Heart right ventricle (tissue), 16 donors: ENCODE measurements at regions not wholly inside any gene's neighbourhood (a gene's known extent, or its start where the extent isn't known, plus 50 kb on each side); places are given as distances from the start of the nearest gene placed in this dataset.
A peak's percentile ranks its signal among the peaks of the same experiment; 100 is the strongest.
"Not testable (repeated sequence)": the region's sequence is repeated elsewhere in the genome, so short reads cannot be mapped to it uniquely, and the experiment has no call there.

Source experiments
- ATAC-seq, 8 donors: fragments of 200-7000 bp; cut with Tn5 transposase; one replicate each; pipeline ENCODE4 v1.9.1; 2020; ENCODE audit warnings: mild to moderate bottlenecking in 8 of 8, moderate library complexity in 8 of 8, moderate number of reproducible peaks in 1 of 8
- DNase-seq, 2 donors: peaks; one replicate each; pipeline ENCODE4 v3.0.0-alpha.2; 2020
- H3K27ac ChIP-seq, 10 donors: fragments of 200-600 bp; sonication (generic) in 2 of 10; one replicate each; pipeline versions ENCODE4 v1.5.0 to v1.8.0; 2020 to 2022; ENCODE audit warnings: mild to moderate bottlenecking in 3 of 10
- H3K27me3 ChIP-seq, 7 donors: fragments of 200-600 bp; one replicate each; pipeline ENCODE4 v1.8.0; 2021 to 2022; ENCODE audit warnings: mild to moderate bottlenecking in 2 of 7
- H3K36me3 ChIP-seq, 9 donors: fragments of 200-600 bp; sonication (generic) in 1 of 9; one replicate each; pipeline versions ENCODE4 v1.5.0 to v1.8.0; 2020 to 2022; ENCODE audit warnings: mild to moderate bottlenecking in 2 of 9
- H3K4me1 ChIP-seq, 9 donors: fragments of 200-600 bp; sonication (generic) in 1 of 9; one replicate each; pipeline versions ENCODE4 v1.5.0 to v1.8.0; 2020 to 2022; ENCODE audit warnings: mild to moderate bottlenecking in 4 of 9
- H3K4me3 ChIP-seq, 10 donors: fragments of 200-600 bp; sonication (generic) in 2 of 10; one replicate each; pipeline versions ENCODE4 v1.5.0 to v1.8.0; 2020 to 2022; ENCODE audit warnings: mild to moderate bottlenecking in 7 of 10, moderate library complexity in 2 of 10
- H3K9me3 ChIP-seq, 11 donors: fragments of 200-600 bp in 10 of 11; sonication (generic) in 2 of 11; one replicate each; pipeline versions ENCODE4 v1.5.0 to v1.8.0; 2013 to 2022; ENCODE audit warnings: mild to moderate bottlenecking in 2 of 11, control low read depth in 1 of 11, moderate library complexity in 1 of 11
- WGBS, 2 donors: extraction: QIAGEN DNeasy Blood & Tissue Kit; methylation state at CpG; one replicate each; pipeline ENCODE4 v1.1.7; 2013; ENCODE audit warnings: inconsistent platforms in 1 of 2; 5-methylcytosine and 5-hydroxymethylcytosine counted together
- intact Hi-C, 10 donors: fragments of 100-400 bp; cut with DNase I; formaldehyde crosslinking; loops; one replicate each; pipeline versions ENCODE4 v1.11.1 to v1.14.2; 2022
- TF ChIP-seq, protein P1 (sequence below), 9 donors: fragments of 200-600 bp; sonication (generic) in 2 of 9; IDR thresholded peaks; one replicate each; pipeline versions ENCODE4 v1.5.0 to v1.8.0; 2021 to 2022; ENCODE audit warnings: antibody characterized with exemption in 9 of 9, mild to moderate bottlenecking in 5 of 9, moderate library complexity in 1 of 9
- donor health status: Arrhythmogenic right ventricular cardiomyopathy.
- donor health status: ischemic (EF 13 %, LVEDD 7.1; RV severe dilation, severe dysfunction).
- donor health status: healthy with polysubstance abuse.
- donor health status: DM: no; HTN: yes; CAD: no.
- donor health status: DM: no; HTN: no; CAD: no.
- donor health status: ischemic (EF 25% LVEDD 6.9; RV normal size, moderate dysfunction).
- donor health status: ischemic (EF 25% LVEDD 5.7; RV mildly dilated, moderate dysfunction).
- donor health status: healthy.
- donor health status: DM: yes; HTN: yes; CAD: no.
- donor health status: Ischemic cardiomyopathy.
- donor health status: ischemic (EF 35%, LVEDD 5.7; RV mildly dilated, moderate dysfunction).
- donor health status: nonischemic (EF 11% LVEDD 7.7; RV severe dilation, severe dysfunction).
- donor health status: DM: yes; HTN: yes; CAD: no.
- donor health status: PGD.
- donor health status: ischemic (EF 29% LVEDD 5.4; RV normal size, mild dysfunction).
- donor health status: nonischemic (EF 23%, LVEDD 6.1; RV moderate dilation, normal function).

DNA sequence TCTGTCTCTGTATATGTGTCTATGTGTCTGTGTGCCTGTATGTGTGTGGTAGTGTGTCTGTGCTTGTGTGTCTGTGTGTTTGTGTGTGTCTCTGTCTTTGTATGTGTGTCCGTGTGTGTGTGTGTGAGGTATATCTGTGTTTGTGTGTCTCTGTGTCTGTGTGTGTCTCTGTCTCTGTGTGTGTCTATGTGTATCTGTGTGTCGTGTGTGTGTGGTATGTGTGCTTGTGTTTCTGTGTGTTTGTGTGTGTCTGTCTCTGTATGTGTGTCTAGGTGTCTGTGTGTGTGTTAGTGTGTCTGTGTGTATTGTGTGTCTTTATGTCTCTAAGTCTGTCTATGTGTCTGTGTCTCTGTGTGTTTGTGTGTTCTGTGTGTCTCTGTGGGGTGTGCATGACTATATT lies 158.6 kb downstream of the TMEM121 start:
- no peak for DNase-seq
- H3K36me3 ChIP-seq: no peaks in the 10 kb centered on the region
- no peaks in the 10 kb centered on the region for H3K4me1 ChIP-seq
- no peak for ATAC-seq
- H3K9me3 ChIP-seq: no peaks in the 10 kb centered on the region
- TF ChIP-seq, protein P1, sequence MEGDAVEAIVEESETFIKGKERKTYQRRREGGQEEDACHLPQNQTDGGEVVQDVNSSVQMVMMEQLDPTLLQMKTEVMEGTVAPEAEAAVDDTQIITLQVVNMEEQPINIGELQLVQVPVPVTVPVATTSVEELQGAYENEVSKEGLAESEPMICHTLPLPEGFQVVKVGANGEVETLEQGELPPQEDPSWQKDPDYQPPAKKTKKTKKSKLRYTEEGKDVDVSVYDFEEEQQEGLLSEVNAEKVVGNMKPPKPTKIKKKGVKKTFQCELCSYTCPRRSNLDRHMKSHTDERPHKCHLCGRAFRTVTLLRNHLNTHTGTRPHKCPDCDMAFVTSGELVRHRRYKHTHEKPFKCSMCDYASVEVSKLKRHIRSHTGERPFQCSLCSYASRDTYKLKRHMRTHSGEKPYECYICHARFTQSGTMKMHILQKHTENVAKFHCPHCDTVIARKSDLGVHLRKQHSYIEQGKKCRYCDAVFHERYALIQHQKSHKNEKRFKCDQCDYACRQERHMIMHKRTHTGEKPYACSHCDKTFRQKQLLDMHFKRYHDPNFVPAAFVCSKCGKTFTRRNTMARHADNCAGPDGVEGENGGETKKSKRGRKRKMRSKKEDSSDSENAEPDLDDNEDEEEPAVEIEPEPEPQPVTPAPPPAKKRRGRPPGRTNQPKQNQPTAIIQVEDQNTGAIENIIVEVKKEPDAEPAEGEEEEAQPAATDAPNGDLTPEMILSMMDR (IDR thresholded peaks at IDR 0.05): no peak
- intact Hi-C loops: loop anchor here in 2 of 10 donors (10.0 kb wide), 1 partner anchor 120 kb away; no protein-coding TSS in a partner anchor
- no peak overlapping the region for H3K27ac ChIP-seq
- H3K27me3 ChIP-seq: no peaks in the 10 kb centered on the region
- WGBS, 2 donors: 87 to 90% methylated on average over 2 of the region's 2 CpGs
- H3K4me3 ChIP-seq: no peak overlapping the region

DNA sequence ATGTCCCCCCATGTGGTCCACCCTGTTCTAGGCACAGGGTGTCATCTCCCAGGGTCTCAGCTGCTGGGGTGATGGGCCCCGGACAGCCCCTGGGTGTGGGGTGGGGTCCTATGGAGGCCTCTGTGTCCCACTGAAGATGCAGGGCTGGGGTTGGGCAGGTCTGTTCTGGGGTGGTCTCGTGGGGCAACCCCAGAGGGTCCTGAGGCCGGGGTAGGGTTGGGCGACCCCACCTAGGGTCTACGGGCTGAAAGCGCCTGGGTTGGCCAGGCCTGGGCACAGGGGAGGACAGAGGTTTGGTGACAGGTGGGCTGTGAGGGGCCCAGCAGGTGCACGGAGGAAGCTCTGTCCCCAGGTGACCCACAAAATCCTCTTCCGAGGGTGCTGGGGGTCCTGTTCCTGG lies 159.2 kb downstream of the TMEM121 start:
- not testable (repeated sequence) for DNase-seq, H3K27me3 ChIP-seq, H3K4me3 ChIP-seq, H3K4me1 ChIP-seq, H3K36me3 ChIP-seq, ATAC-seq, H3K9me3 ChIP-seq, H3K27ac ChIP-seq
- WGBS, 2 donors: 56 to 65% methylated on average over 5 of the region's 8 CpGs
- intact Hi-C loops: loop anchor here in 2 of 10 donors (10.0 kb wide), 1 partner anchor 121 kb away; no protein-coding TSS in a partner anchor

DNA sequence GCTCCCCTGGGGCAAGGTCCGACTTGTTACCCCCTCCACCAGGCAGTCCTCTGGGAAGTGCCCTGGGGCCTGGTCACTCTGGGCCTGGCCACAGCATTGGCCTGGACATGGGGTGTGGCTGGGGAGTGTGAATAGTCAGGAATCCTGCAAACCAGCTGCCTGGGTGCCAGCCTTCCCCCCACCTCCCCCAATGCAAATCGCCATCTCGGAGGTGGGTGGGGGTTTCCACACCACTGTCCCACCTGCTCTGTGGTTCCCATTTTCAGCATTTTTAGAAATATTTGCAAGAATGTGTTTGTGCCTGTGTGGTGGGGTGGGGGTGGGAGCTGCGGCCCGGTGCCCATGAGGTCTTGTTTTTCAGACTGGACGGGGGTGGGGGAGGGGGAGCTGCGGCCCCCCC lies 159.7 kb downstream of the TMEM121 start:
- not testable (repeated sequence) for ATAC-seq, H3K4me3 ChIP-seq, H3K9me3 ChIP-seq, H3K27me3 ChIP-seq, H3K27ac ChIP-seq, H3K36me3 ChIP-seq, H3K4me1 ChIP-seq, DNase-seq
- no CpG with 5 or more reads among the region's 7 CpGs for WGBS, 2 donors
- intact Hi-C loops: loop anchor here in 2 of 10 donors (10.0 kb wide), 1 partner anchor 121 kb away; no protein-coding TSS in a partner anchor

DNA sequence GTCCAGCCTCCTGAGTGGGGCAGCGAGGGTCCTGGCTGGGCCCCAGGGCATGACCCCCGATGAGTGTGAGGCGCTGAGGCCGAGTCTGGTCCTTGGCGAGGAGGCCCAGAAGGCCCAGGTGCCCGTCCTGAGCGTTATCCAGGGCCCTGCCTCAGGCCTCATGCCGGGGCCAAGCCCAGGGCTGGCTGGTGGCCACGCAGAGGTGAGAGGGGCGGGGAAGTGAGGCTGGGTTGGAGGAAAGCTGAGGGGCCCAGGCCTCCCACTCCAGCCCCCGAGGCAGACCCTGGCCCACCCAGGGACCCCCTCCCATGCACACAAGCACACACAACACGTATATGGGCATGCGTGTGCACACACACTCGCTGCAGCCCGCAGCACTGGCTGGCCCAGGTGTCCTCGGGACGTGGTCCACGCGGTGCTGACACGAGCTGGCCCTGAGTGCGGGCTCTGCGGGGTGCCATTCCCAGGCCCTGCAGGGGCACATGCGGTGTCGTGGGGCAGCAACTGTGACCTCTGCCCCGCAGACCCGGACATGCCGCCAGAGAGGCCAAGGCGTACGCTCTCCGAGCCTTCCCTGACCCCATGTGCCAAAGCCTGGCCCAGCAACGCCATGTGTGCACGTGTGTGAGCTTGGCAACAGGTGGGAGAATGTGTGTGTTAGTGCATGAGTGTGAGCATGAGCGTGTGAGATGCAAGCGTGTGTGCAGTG lies 160.2 kb downstream of the TMEM121 start:
- intact Hi-C loops: loop anchor here in 2 of 10 donors (10.0 kb wide), 1 partner anchor 122 kb away; no protein-coding TSS in a partner anchor
- not testable (repeated sequence) for H3K4me3 ChIP-seq
- 86 to 92% methylated on average over 18 to 23 of the region's 34 CpGs for WGBS, 2 donors

DNA sequence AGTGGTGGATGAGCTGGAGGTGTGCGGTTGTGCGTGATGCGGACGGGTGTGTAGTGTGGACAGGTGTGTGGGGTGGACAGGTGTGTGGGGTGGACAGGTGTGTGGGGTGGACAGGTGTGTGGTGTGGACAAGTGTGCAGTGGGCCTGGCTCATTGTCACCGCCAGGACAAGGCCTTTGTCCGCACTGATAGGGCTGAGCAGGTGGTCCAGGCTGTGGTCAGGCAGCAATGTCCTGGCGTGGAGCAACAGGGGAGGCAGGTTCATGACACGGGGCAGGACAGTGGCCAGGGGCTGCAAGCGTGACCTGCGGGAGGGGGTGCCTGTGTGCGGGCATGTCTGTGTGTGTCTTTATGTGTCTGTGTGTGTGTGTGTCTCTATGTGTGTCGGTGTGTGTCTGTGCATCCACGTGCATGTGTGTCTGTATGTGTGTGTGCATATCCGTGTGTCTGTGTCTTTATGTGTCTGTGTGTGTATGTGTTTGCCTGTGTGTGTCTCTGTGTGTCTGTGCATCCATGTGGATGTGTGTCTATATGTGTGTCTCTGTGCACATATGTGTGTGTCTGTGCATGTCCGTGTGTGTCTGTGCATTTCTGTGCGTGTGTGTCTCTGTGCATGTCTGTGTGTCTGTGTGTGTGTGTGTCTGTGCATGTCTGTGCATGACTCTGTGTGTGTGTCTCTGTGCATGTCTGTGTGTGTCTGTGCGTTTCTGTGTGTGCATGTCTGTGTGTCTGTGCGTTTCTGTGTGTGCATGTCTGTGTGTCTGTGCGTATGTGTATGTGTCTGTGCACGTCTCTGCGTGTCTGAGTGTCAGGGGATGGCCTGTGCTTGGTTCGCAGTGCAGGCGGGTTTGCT lies 161.0 kb downstream of the TMEM121 start:
- not testable (repeated sequence) for DNase-seq, H3K9me3 ChIP-seq, ATAC-seq, H3K27me3 ChIP-seq, H3K4me1 ChIP-seq, H3K4me3 ChIP-seq, H3K36me3 ChIP-seq, H3K27ac ChIP-seq
- 83 to 85% methylated on average over 23 of the region's 23 CpGs for WGBS, 2 donors
- intact Hi-C loops: loop anchor here in 2 of 10 donors (10.0 kb wide), 1 partner anchor 123 kb away; no protein-coding TSS in a partner anchor

More for the DNA sequence above, 160.2 kb downstream of the TMEM121 start:
- DNase-seq, H3K27me3 ChIP-seq, H3K9me3 ChIP-seq, H3K27ac ChIP-seq, H3K36me3 ChIP-seq, H3K4me1 ChIP-seq: not testable (repeated sequence)
- ATAC-seq: peak in 1 of 8 donors; percentile 10

DNA sequence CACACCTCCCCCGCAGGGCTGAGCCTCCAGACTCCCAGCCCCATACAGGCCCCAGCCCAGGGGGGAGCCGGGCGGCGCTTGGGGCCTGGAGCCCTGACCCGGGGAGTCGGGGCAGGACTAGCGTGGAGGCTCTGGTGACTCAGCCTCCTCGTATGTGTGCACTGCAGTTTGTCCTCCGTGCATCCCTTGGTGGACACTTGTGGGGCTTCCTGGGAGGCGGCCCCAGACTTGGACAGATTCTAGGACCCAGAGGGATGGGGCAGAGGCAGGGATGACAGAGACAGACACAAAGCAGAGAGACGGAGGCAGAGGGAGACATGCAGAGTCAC lies 161.6 kb downstream of the TMEM121 start:
- DNase-seq, H3K36me3 ChIP-seq, H3K9me3 ChIP-seq, H3K27me3 ChIP-seq, H3K4me3 ChIP-seq, H3K27ac ChIP-seq, H3K4me1 ChIP-seq, ATAC-seq: not testable (repeated sequence)
- intact Hi-C loops: loop anchor here in 2 of 10 donors (10.0 kb wide), 1 partner anchor 123 kb away; no protein-coding TSS in a partner anchor
- WGBS, 2 donors: 67 to 74% methylated on average over 10 to 11 of the region's 11 CpGs

DNA sequence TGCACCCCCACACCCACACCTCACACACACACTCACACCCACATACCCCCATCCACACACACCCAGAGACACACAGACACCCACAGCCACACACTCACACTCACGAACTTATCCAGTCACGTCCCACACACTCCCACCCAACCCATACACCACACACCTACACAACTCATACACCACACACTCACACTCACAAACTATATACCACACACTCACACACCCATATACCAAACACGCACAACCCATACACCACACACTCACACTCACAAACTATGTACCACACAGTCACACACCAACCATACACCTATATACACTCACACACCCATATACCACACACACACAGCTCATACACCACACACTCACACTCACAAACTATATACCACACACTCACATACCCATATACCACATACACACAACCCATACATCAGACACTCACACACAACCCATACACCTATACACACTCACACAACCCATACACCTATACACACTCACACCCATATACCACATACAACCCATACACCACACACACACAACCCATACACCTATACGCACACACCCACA lies 162.4 kb downstream of the TMEM121 start:
- not testable (repeated sequence) for H3K9me3 ChIP-seq, H3K27ac ChIP-seq, DNase-seq, H3K27me3 ChIP-seq, H3K36me3 ChIP-seq, H3K4me3 ChIP-seq, H3K4me1 ChIP-seq, ATAC-seq
- intact Hi-C loops: loop anchor here in 2 of 10 donors (10.0 kb wide), 1 partner anchor 124 kb away; no protein-coding TSS in a partner anchor
- WGBS, 2 donors: 92 to 93% methylated on average over 2 to 4 of the region's 4 CpGs
